Epidermal melanocyte (primary cell): ENCODE measurements at regions not wholly inside any gene's neighbourhood (a gene's known extent, or its start where the extent isn't known, plus 50 kb on each side); places are given as distances from the start of the nearest gene placed in this dataset.
"Not testable (repeated sequence)": the region's sequence is repeated elsewhere in the genome, so short reads cannot be mapped to it uniquely, and the experiment has no call there.

Source experiments
- DNase-seq: peaks from one replicate; pipeline ENCODE4 v3.0.0; 2011; ENCODE audit warnings: low spot score; ENCODE audit not compliant: insufficient read length

DNA sequence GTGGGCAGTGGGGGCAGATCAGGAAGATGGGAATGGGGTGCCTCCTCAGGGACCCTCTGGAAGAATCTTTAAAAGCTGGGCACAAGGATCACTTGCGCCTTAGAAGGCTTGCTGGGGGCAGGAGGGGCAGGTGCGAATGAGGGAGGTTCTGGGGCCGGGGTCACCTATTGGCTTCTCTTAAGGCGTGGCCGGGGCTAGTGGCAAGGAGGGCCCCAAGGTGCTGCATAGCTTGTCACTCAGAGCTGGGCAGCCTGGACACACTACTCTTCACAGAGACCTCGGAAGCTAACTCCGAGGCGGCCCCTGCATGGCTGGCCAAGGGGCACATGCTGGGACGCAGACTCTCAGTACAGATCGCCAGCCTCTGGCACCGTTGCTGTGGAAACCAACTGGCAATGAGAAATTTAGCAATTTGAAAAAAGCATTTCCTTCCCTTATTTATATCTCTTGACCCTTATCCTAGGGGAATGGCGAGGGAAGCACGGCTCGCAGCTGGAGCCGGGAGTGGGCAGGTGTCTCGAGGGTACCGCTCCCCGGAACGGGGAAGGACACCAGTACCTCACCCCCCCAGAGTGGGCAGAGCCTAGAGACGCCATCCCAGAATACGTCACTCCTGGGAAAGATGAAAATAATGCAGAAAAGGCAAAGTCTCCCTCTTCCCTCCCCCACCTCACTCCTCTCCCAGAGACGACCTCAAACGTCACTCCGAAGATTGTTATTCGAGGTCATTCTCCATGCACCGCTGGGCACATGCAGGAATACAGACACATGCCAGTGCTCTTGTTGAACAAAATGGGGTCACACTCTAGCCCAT lies 188.1 kb downstream of the CTTN start:
- no peak for DNase-seq

DNA sequence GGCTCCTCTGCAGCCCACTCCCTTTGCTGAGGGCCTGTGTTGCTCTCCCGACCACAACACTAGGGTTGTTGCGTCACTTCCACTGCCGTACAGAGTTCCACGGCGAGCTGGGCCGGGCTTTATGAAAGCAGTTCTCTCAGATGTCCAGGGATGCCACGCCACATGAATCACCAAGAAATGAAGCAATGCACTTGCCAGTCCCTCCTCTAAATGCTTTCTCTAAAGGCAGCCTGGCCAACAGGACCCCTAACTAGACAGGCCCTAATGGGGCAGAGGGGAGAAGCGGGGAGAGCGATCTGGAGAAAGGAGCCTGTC lies 188.7 kb downstream of the CTTN start:
- no peak for DNase-seq

DNA sequence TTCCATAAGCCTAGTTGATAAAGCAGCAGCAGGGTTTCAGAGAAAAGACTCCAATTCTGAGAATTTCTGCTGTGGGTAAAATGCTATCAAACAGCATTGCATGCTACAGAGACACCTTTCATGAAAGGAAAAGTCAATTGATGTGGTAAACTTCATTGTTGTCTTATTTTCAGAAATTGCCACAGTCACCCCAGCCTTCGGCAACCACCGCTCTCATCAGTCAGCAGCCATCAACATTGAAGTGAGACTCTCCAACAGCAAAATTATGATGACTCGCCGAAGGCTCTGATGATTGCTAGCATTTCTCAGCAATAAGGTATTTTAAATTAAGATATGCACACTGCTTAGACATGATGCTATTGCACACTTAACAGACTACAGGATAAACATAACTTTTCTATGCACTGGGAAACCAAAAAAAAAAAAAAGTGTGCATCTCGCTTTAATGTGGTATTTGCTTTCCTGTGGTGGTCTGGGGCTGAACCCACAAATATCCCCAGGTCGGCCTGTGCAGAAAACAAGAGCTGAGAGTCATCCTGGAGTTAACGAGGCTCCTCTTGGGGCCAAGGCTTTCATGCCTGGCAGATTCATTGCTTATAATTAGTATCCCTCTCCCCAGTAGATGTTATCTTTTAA lies 192.1 kb downstream of the CTTN start:
- no peak for DNase-seq

DNA sequence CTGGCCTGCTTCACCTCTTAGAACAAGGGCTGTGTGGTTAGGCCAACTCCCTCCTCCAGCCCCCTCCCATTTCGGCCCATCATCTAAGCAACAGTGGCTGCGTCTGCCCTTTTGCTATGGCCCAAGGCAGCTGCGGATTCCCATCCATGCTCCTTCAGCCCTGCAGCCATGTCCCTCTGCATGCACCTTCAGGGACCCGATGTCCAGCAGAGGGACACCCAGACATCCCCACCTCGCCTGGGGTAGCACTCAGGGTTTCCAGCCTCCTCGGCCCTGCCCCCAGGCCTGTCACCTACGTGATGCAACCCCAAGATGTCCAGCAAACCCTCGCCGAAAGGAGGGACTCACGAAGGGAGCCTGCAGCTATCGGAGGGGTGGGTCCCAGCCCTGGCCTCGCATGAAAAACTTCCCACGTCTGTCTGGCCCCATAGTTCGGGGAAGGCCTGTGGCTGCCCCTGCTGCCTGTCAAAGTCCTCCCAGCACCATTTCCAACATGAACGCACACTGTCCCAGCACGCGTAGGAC lies 194.4 kb downstream of the CTTN start:
- no peak for DNase-seq

DNA sequence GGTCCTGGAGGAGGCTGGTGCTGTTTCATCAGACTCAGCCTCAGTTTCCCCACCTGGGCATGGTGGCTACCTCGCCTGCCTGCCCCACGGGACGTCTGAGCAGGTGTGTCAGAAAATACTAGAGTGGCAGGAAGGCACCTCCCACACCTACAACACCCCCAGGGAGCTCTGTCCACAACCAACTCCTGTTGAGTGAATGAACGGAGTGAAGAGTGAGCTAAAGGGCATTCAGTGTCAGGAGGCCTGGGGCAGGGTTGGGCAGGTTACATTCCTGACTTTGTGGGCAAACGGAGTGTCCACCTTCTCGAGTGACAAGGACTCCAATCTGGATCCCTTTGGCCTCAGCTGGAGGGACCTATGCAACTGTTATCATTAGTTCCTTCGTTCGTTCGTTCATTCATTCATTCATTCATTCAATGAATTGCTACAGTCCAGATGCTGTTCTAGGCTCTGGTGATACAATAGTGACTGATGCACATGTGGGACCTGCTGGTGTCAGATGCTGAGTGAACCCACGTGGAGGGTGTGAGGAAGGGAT lies 195.2 kb downstream of the CTTN start:
- DNase-seq = no peak

DNA sequence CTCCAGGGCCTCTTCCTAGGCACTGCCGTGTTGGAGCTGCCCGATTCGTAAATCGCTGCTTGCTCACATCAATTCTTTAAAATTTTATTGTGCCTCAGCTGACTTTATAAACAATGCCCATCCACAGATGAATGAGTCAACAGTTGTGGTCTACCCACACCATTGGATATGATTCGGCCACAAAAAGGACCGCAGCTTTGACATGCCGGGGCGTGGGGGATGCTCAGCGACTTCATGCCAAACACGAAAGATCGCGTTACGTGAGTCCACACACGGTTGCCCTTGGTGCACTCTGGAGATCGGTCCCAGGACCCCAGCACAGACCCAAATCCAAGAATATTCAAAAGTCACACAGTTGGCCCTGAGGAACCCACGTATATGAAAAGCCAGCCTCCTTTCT lies 195.7 kb downstream of the CTTN start:
- DNase-seq = no peak

DNA sequence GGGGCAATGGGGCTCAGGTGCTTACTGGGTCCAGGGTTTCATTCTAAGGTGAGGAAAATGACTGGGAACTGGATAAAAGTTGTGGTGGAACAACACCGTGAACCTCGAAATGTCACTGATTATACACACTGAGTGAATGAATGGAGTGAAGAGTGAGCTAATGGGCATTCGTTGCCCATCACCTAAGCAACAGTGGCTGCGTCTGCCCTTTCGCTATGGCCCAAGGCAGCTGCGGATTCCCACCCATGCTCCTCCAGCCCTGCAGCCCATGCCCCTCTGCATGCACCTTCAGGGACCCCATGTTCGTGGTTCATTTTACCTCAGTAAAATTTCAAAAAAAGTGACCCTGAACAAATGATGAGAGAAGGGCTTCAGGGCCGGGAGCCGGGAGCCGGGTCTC lies 196.3 kb downstream of the CTTN start:
- DNase-seq = no peak

DNA sequence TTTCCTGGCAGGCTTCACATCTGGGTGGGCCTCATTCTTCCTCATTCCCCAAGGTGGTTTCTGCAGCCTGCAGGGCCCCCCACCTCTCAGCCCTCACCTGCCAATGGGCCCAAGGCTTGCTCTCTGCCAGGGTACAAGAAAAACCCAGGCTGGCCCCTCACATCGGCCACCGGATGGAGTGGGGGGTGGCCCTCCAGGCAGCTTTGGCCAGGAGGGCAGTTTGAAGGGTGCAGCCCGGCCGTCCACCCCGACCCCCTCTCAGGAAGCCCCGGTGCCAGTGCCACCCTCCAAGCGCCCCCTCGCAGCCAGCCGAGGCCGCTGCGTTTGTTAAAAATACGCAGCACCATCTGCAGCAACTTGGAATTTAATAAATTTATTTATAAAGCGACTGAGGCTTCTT lies 196.7 kb downstream of the CTTN start:
- DNase-seq = no peak

DNA sequence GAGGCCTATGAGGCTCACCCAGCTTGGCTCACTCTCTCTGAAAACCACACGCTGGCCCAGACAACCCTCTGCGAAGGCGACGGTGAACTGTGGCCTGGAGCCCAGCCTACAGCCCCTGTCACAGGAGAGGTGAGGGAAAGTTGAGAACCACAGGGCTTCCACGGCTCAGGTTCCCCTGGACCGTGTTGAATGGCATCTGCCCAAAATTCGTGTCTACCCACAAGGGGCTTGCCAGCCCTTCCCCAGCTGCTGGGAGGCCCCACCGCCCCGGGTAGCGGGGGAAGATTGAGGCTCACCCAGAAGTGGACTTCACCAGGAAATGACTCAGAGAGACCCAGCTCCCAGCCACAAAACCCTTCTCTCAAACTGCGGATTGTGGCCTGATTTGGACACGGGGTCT lies 197.1 kb downstream of the CTTN start:
- no peak for DNase-seq

DNA sequence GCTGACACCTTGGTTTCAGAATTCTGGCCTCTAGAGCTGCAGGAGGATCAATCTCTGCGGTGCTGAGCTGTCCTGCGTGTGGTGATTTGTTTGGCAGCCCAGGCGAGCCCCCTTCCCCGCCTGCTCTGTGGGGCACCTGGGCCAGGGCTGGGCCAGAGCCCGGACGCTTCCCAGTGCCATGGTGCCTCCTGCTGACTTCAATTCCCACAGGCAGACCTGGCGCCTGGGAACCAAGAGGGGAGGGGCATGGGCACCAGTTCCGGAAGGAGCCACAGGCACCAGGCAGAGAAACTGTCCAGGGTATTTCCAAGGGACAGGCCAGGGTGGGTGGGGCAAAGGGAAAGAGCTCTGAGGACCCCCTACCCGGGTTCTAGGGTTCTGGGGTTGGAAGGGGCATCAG lies 197.8 kb downstream of the CTTN start:
- DNase-seq = no peak

DNA sequence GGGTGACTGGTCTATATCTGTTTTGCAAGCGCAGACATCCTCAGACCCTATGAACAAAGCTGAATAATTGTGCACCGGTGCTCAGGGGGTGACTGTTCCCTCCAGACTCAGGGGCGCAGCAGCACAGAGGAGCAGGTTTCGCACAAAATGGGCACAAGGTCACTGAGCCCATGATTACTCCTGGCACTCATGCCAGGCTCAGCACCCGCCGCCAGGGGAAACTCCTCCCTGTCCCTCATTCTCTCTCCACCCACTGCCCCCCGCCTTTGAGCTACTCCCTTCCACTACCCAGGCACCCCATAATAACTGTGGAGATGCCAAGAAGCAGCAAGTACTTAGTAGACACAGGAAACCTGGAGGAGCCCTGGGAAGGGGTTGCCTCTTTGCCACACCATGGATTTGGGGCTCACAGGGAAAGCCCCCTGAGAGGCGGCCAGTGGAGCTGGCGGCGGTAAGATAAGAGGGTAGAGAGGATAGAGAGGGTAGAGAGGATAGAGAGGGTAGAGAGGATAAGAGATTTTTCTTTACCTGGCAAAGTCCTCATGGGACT lies 198.8 kb downstream of the CTTN start:
- no peak for DNase-seq

DNA sequence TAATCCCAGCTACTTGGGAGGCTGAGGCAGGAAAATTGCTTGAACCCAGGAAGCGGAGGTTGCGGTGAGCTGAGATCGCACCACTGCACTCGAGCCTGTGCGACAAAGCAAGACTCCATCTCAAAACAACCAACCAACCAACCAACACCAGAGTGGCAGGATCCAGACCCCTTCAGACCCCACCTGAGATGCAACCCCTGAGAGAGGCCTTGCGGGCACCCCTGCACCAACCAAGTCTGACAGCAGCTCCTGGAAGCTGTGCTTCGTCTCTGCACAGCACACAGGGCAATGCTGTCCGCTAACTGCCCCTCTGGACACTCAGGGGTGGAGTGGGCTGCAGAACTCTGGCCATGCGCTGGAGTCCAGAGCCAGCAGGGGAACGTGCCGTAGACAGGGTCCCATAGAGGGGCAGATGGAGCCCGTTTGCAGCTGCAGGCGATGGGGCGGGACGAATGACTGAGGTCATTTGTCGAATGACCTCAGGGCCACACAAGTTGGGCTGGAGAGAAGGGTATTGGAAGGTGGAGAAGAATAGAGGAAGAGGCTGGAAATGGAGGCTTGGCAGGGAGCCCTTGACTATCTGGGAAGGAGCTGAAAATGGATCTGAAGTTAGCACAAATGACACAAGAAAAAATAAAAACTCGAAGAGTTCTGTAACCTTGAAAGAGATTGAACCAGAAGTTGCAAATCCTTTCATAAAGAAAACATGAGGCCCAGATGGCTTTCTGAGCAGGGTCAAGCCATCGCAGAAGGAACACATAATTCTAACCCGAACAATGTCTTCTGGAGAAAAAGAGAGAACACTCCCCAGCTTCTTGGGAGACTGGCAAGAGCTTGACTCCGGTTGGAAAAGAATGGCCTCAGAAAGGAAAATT lies 199.7 kb downstream of the CTTN start:
- no peak for DNase-seq

DNA sequence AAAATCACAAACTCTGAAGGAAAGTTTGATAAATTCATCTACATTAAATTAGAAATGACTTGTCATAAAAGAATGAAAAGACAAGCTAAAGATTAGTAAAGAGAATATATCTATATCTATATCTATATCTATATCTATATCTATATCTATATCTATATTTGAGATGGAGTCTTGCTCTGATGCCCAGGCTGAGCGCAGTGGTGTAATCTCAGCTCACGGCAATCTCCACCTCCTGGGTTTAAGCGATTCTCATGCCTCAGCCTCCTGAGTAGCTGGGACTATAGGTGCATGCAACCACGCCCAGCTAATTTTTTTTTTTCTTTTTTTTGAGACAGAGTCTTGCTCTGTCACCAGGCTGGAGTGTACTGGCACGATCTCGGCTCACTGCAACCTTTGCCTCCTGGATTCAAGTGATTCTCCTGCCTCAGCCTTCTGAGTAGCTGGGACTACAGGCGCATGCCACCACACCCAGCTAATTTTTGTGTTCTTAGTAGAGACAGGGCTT lies 202.6 kb downstream of the CTTN start:
- DNase-seq = not testable (repeated sequence)

DNA sequence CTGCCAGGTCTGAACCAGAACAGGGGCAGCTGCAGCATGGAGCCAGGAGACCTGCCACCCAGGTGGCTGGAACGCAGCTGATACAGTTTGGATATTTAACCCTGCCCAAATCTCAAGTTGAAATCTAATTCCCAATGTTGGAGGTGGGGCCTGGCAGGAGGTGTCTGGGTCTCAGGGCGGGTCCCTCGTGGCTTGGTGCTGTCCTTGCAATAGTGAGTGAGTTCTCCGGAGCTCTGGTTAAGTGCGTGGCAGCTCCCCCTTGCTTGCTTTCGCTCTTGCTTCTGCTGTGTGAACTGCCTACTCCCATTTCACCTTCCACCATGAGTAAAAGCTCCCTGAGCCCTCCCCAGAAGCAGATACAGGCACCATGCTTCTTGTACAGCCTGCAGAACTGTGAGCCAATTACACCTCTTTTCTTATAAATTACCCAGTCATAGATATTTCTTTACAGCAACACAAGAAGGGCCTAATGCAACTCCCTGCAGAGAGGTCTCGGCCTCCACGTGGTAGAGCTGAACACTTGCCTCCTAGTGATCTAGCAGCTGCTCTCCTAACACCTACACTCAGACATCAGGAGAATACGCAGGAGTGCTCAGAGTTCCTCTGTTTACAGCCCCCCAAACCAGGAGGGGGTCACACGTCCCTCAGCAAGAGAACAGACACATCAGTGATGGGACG lies 203.7 kb downstream of the CTTN start:
- no peak for DNase-seq

DNA sequence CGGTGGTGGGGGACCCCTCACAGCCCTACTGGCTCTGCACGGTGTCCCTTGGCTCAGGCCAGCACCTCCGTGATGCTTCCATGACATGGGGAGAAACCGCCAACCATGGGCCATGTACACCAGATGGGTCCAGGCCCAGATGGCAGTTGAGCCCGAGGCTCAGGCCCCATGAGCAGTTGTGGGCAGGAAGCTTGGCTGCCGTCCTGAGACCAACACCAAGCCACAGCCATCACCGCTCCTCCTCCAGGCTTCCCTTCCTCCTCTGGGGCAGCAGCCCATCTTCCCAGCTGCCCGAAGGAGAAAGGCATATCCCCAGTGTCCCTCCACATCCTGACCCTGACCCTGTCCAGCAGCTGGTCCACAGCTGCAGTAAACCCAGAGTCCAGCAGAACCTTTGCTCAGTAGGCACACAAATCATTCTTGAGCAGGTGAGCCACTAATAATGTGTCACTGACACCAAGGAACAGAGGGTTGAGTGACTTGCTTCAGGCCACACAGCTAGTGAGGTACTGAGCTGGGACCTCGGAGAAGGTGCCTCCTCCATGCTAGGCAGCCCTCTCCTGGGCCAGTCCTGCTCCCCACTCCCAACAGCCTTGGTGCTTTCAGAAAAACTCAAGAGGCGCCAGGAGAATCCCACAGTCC lies 204.9 kb downstream of the CTTN start:
- DNase-seq = no peak

DNA sequence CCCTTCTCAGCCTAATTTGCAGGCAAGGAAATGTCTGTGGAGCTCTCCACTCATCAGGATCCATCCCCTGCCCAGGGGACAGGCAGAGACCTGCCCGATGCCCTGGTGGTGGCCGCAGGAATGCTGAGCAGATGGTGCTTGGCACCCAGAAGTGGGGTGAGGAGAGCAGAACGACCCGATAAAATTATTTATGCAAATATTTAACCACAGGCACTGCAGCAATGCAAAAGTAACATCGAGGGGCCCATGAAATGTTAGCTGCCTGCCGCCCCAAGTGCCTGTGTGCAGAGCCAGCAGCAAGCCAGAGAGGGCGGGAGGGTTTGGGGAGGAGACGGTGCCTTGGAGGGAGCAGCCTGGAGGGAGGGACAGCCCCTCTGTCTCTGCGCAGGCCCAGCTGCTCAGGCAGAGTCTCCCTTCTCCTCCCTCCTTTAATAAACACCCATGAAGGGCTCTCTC lies 205.5 kb downstream of the CTTN start:
- DNase-seq = no peak

DNA sequence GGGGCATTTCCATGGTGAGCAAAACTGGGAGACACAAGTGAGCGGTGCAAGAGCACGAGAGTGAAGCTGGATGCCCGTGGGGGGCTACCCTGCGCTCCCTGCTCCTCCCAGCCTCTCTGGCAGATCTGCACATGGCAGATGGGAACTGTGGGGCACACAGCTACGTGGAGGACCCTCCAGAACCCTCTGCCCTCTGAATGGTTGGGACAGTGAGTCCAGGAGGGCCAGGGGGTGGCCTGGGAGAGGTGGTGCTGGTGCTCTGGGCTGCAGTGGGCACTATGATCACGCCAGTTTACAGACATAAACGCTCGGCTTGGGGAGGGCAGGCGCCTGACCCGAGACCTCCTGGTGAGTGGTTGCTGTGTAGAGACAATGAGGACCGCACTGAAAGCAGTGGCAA lies 205.9 kb downstream of the CTTN start:
- DNase-seq = no peak

DNA sequence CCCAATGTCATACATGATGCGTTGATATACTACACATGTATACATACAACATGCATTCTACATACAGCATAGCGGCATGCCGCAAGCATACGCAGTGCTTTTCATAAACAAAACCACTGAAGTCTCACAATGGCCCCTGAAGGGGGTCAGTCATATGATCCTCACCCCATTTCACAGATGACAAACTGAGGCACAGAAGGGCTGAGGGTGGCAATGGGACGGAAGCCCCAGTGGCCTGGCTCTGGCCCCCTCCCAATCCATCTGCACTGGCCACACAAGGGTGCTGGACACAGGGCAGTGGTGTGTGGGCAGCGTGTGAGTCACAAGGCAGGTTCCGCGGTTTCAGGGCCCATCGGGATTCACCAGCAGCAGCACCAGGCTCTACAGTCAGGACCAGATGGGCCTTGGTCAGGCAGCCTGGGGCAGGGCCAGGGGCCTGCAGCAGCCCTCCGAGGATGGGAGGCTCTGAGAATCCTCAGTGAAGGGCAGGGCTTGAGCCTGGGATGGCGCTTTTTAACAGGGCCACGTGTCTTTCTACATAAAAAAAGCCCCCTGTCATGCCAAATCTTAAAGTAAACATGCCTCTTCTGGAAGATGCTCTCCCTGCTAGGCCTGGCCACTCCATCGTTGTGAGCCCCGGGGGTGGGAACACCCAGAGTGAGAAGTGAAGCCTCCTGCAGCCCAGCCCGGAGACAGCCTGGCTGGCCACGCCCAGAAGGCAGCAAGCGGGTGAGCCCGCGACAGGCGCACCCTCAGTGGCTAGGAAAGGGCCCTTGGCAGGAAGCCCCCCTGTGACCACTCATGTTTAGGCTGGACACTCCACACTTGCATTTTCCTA lies 206.5 kb downstream of the CTTN start:
- DNase-seq = no peak

DNA sequence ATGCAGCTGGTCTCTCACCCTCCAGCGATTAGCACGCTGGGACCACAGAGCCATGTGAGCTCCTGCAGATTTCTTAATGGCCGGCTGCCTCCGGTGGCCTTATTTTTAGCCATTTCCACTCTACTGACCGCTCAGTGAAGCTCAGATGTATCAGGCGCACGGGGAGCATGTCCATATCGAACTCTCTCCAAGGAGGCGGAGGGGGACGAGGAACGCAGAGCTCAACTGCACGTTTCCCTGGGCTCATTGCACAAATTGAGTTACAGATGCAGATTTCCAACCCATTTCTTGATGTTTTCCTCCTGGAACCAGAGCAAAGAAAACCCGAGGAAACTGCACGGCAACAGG lies 207.1 kb downstream of the CTTN start:
- DNase-seq = no peak
